HepG2 (cell line): ENCODE measurements at regions not wholly inside any gene's neighbourhood (a gene's known extent, or its start where the extent isn't known, plus 50 kb on each side); places are given as distances from the start of the nearest gene placed in this dataset.
A peak's percentile ranks its signal among the peaks of the same experiment; 100 is the strongest.

Source experiments
- AKAP8 ChIP-seq: sonication (generic); formaldehyde crosslinking; IDR thresholded peaks from 2 replicates; pipeline ENCODE4 v1.5.1; 2020; ENCODE audit warnings: mild to moderate bottlenecking, missing genetic modification reagents
- CBFB ChIP-seq: sonication (generic); formaldehyde crosslinking; IDR thresholded peaks from 2 replicates; pipeline ENCODE4 v1.4.0; 2020; ENCODE audit warnings: missing genetic modification reagents
- JUNB ChIP-seq: sonication (generic); formaldehyde crosslinking; IDR thresholded peaks from 2 replicates; pipeline ENCODE4 v1.8.0; 2022; ENCODE audit warnings: missing genetic modification reagents, mild to moderate bottlenecking, borderline replicate concordance
- KDM4B ChIP-seq: sonication (generic); formaldehyde crosslinking; IDR thresholded peaks from 2 replicates; pipeline ENCODE4 v1.4.0; 2020; ENCODE audit warnings: missing genetic modification reagents
- KMT2A ChIP-seq: sonication (generic); formaldehyde crosslinking; IDR thresholded peaks from 2 replicates; pipeline ENCODE4 v1.4.0; 2020; ENCODE audit warnings: missing genetic modification reagents
- NFE2L1 ChIP-seq: sonication (generic); formaldehyde crosslinking; IDR thresholded peaks from 2 replicates; pipeline ENCODE4 v1.4.0; 2020; ENCODE audit warnings: missing genetic modification reagents, mild to moderate bottlenecking, borderline replicate concordance
- POGZ ChIP-seq: sonication (generic); formaldehyde crosslinking; IDR thresholded peaks from 2 replicates; pipeline ENCODE4 v1.4.0; 2020; ENCODE audit warnings: mild to moderate bottlenecking, missing genetic modification reagents
- SIN3B ChIP-seq: fragments of 150-350 bp; IDR thresholded peaks from 2 replicates; pipeline ENCODE4 v1.6.1; 2014; ENCODE audit warnings: low read length
- SMAD3 ChIP-seq: sonication (generic); formaldehyde crosslinking; IDR thresholded peaks from 2 replicates; pipeline ENCODE4 v1.4.0; 2020; ENCODE audit warnings: missing genetic modification reagents
- TBP ChIP-seq: sonication (generic); formaldehyde crosslinking; IDR thresholded peaks from 2 replicates; pipeline ENCODE4 v1.5.0; 2020; ENCODE audit warnings: missing genetic modification reagents
- THYN1 ChIP-seq: sonication (generic); formaldehyde crosslinking; IDR thresholded peaks from 2 replicates; pipeline ENCODE4 v1.8.1; 2023; ENCODE audit warnings: low read depth, mild to moderate bottlenecking, moderate library complexity, missing genetic modification reagents, borderline replicate concordance
- ZBTB8A ChIP-seq: sonication (generic); formaldehyde crosslinking; IDR thresholded peaks from 2 replicates; pipeline ENCODE4 v1.4.0; 2020; ENCODE audit warnings: mild to moderate bottlenecking, low read depth, missing genetic modification reagents, borderline replicate concordance
- ZNF329 ChIP-seq: sonication (generic); formaldehyde crosslinking; IDR thresholded peaks from 2 replicates; pipeline ENCODE4 v1.9.0; 2021; ENCODE audit warnings: low read depth, mild to moderate bottlenecking, missing genetic modification reagents
- ZNF337 ChIP-seq: sonication (generic); formaldehyde crosslinking; IDR thresholded peaks from 2 replicates; pipeline ENCODE4 v1.5.1; 2020; ENCODE audit warnings: missing genetic modification reagents, low read depth, mild to moderate bottlenecking, borderline replicate concordance
- ZNF382 ChIP-seq: sonication (generic); formaldehyde crosslinking; IDR thresholded peaks from 2 replicates; pipeline ENCODE4 v1.5.0; 2020; ENCODE audit warnings: missing genetic modification reagents, mild to moderate bottlenecking, borderline replicate concordance
- ZSCAN21 ChIP-seq: sonication (generic); formaldehyde crosslinking; IDR thresholded peaks from 2 replicates; pipeline ENCODE4 v1.8.0; 2022; ENCODE audit warnings: mild to moderate bottlenecking, missing genetic modification reagents, moderate library complexity, borderline replicate concordance
- TF ChIP-seq, protein P1 (sequence below): sonication (generic); formaldehyde crosslinking; conservative IDR thresholded peaks from 2 replicates; pipeline ENCODE4 v1.8.0; 2022; ENCODE audit warnings: missing genetic modification reagents
- TF ChIP-seq, protein P2 (sequence below): IDR thresholded peaks from 2 replicates; pipeline ENCODE4 v1.6.1; 2016; ENCODE audit warnings: missing compliant biosample characterization, missing genetic modification reagents, borderline replicate concordance
- TF ChIP-seq, protein P3 (sequence below): sonication (generic); formaldehyde crosslinking; IDR thresholded peaks from 2 replicates; pipeline ENCODE4 v1.5.1; 2020; ENCODE audit warnings: missing genetic modification reagents, mild to moderate bottlenecking, borderline replicate concordance
- TF ChIP-seq, protein P4 (sequence below): sonication (generic); IDR thresholded peaks from 2 replicates; pipeline ENCODE4 v1.6.1; 2016; ENCODE audit warnings: low read depth, borderline replicate concordance

DNA sequence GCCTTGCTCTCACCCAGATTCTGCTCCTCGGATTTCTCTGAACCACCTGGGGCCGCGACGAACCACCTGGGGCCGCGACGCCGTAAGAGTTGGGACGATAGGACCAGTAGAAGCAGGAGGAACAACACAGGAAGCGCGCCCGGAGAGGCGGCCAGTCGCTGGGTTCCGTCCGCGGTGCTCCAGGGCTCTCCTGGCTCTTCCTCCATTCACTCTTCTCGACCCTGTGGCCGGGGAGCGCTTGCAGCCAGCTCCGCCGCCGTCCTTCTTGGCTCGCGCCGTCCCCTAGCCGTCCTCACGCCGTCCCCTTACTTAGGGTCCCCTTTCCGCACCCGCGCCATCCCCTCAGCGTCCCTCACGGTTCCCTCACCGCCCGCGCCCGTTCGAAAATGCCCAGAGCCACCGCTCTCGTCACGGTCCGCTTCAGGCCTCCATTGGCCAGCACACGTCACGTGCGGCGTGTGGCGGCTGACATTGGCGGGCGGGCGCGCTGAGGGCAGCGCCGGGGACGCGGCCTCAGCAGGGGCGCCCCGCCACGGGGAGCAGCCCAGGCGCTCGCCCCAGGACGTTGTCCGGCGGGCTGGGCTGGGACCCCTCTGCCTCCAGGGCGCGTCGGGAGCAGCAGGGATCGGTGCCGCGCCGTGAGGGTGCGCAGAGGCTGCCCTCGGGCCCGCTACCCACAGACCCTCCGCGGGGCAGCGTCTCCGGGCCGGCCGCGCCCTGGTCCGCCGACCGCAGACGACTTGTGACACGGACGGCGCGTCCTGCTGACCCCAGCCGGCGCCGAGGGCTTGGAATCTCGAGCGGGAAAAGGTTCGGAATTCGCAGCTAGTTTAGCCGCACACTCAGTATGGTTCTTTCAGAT lies 53.7 kb upstream of the PTPDC1 start (continued):
- TF ChIP-seq KDM4B (CRISPR knock-in tag) (no peak; the same call in 1 of the 2 replicates), ZNF382 (CRISPR knock-in tag) (no peak), SIN3B (0 out of 2 replicates have a peak, but pooled peaks have one; percentile 53), NFE2L1 (CRISPR knock-in tag) (no peak), AKAP8 (CRISPR knock-in tag) (peak; percentile 37; the same call in 1 of the 2 replicates), THYN1 (CRISPR knock-in tag) (no peak), CBFB (CRISPR knock-in tag) (peak; percentile 44; the same call in 1 of the 2 replicates), POGZ (CRISPR knock-in tag) (peak; percentile 84), TBP (no peak), SMAD3 (0 out of 2 replicates have a peak, but pooled peaks have one; percentile 3), ZNF329 (CRISPR knock-in tag) (peak; percentile 45; the same call in 1 of the 2 replicates), KMT2A (peak; percentile 94), ZNF337 (CRISPR knock-in tag) (no peak), ZSCAN21 (CRISPR knock-in tag) (peak; percentile 88), ZBTB8A (CRISPR knock-in tag) (no peak), JUNB (no peak)
- TF ChIP-seq, protein P1, sequence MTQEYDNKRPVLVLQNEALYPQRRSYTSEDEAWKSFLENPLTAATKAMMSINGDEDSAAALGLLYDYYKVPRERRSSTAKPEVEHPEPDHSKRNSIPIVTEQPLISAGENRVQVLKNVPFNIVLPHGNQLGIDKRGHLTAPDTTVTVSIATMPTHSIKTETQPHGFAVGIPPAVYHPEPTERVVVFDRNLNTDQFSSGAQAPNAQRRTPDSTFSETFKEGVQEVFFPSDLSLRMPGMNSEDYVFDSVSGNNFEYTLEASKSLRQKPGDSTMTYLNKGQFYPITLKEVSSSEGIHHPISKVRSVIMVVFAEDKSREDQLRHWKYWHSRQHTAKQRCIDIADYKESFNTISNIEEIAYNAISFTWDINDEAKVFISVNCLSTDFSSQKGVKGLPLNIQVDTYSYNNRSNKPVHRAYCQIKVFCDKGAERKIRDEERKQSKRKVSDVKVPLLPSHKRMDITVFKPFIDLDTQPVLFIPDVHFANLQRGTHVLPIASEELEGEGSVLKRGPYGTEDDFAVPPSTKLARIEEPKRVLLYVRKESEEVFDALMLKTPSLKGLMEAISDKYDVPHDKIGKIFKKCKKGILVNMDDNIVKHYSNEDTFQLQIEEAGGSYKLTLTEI (CRISPR knock-in tag), result no peak
- TF ChIP-seq, protein P2, sequence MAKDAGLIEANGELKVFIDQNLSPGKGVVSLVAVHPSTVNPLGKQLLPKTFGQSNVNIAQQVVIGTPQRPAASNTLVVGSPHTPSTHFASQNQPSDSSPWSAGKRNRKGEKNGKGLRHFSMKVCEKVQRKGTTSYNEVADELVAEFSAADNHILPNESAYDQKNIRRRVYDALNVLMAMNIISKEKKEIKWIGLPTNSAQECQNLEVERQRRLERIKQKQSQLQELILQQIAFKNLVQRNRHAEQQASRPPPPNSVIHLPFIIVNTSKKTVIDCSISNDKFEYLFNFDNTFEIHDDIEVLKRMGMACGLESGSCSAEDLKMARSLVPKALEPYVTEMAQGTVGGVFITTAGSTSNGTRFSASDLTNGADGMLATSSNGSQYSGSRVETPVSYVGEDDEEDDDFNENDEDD (CRISPR knock-in tag), result peak; percentile 96
- TF ChIP-seq, protein P3, sequence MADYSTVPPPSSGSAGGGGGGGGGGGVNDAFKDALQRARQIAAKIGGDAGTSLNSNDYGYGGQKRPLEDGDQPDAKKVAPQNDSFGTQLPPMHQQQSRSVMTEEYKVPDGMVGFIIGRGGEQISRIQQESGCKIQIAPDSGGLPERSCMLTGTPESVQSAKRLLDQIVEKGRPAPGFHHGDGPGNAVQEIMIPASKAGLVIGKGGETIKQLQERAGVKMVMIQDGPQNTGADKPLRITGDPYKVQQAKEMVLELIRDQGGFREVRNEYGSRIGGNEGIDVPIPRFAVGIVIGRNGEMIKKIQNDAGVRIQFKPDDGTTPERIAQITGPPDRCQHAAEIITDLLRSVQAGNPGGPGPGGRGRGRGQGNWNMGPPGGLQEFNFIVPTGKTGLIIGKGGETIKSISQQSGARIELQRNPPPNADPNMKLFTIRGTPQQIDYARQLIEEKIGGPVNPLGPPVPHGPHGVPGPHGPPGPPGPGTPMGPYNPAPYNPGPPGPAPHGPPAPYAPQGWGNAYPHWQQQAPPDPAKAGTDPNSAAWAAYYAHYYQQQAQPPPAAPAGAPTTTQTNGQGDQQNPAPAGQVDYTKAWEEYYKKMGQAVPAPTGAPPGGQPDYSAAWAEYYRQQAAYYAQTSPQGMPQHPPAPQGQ (CRISPR knock-in tag), result no peak
- TF ChIP-seq, protein P4, sequence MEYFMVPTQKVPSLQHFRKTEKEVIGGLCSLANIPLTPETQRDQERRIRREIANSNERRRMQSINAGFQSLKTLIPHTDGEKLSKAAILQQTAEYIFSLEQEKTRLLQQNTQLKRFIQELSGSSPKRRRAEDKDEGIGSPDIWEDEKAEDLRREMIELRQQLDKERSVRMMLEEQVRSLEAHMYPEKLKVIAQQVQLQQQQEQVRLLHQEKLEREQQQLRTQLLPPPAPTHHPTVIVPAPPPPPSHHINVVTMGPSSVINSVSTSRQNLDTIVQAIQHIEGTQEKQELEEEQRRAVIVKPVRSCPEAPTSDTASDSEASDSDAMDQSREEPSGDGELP, result no peak
